Fibroblast of the conjunctiva (primary cell): ENCODE measurements at regions not wholly inside any gene's neighbourhood (a gene's known extent, or its start where the extent isn't known, plus 50 kb on each side); places are given as distances from the start of the nearest gene placed in this dataset.
"Not testable (repeated sequence)": the region's sequence is repeated elsewhere in the genome, so short reads cannot be mapped to it uniquely, and the experiment has no call there.

ENCODE experiments used
- DNase-seq: peaks from one replicate; pipeline ENCODE4 v3.0.0-alpha.2; 2010; ENCODE audit warnings: low read depth

DNA sequence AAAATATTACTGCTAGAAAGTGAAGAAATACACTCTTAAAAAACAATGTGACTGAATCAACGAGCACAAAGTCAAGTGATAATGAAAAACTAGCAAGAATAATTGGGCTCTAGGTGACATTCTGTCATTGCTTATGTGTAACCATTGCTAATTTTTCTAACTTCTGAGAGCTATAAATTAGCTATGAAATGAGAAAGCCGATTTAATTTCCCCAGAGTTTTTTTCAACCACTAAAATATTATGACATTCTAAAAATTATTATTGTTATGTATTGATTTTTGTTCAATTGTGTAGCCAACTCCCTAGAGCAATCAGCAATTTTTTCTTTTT, 458.6 kb upstream of the ATXN8OS start:
- no peak for DNase-seq

DNA sequence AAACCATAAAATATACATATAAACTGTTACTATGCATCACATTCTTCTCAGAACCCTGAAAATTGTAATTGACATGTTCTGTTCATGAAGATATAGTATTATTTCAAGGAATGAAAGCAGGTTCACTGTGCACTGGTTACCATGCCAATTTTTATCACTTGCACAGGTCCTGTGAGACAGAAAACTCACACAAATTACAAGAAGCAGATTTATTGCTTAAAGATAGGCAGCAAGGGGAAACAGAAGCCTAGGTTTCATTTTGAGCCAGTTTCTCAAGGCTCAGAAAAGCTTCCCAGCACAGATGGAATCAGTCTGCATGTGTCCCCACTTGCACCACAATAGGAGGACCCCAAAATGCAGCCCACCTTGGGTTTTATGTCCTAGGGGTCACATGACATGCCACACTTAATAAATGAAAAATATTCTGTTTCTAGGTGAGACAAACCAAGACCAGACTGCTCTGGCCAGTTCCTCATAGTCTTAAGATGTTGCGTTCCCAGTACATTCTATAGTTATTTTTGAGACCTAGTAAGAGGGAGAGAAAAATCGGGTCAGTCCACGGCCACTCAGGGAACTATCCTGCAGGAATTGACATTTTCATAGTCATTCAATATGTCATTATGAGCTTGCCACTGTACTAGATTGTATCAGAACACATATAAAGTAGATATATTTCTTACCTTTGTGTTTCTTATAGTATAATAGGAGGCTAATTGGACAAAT, 459.1 kb upstream of the ATXN8OS start:
- no peak for DNase-seq

DNA sequence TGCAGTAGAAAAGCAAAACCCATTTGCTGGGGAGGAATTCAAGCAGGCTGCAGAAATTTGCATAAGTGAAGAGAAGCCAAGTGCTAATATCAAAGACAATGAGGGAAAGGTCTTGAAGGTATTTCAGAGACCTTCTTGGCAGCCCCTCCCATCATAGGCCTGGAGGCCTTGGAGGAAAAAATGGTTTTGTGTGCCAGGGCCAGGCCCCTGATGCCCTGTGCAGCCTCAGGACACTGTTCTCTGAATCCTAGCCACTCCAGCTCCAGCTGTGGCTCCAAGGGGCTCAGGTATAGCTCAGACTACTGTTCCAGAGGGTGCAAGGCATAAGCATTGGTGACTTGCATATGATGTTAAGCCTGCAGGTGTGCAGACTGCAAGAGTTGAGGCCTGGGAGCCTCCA, 463.2 kb upstream of the ATXN8OS start:
- DNase-seq: no peak

DNA sequence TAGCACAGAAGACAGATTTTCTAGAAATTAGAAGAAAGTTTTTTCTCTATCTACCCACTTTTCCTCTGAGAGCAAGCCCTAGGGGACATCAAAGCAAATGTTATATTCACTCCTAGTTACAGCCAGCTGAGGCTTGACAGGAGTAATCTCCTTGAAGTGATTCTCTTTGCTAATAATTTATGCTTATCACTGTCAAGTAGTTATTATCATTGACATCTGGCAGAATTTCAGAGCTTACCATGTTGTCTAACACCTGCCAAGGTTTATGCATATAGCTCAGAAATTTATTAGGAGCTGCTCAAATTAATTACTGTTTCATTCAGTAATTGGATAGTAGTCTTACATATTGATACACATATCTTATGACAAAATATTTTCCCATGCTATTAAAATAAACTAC, 465.9 kb upstream of the ATXN8OS start:
- DNase-seq: no peak

DNA sequence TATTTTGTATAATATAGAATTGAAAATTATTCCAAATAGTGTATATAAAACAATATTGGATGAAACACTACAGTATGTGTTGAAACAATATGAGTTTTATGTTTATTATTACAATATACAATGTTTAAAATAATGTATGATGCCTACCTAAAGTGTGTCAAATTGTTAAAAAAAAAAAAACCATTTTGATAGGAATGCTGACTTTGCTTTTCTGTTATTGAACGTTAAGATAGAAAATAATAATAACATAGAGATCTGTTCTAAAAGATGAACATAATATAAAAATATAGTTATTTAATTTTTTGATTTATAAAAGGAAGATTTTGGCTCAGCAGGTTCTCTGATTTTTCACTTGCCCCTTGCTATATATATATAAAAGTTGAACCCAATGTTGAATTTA, 474.6 kb upstream of the ATXN8OS start:
- no peak for DNase-seq

DNA sequence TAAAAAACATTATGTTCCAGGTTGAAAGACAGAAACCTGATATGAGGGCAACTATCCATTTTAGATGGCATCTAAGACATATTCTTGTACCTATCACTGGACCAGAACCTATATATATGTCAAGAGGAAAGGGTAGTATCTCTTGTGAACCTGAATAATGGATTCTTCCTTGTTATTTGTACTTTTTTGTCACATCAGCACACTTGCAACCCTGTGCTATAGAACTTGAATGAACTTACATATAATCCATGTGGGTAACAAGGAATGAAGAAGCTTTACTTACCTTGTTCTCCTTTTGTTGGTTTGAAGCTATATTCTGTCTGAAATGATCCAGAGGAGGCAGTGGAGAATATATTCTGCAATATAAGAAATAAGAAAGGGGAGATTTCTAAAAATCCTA, 483.7 kb upstream of the ATXN8OS start:
- DNase-seq: no peak

DNA sequence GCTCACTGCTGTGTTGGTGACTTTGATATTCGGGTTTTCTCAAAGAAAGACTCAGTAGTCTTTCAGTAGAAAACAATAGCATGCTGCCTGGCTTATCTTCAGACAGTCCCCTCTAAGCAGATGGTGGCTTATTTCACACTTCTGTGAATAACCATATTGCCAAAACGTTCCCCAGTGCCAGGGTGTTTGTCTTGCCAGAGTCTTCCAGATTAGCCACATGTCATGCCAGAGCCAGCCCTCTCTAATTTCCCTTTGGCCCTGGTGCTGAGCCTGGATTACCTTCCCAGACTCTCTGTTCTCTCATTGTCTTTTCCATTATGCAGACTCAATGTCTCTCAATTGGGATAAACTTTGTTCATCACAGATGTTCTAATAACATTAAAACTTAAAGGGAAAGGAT, 488.0 kb upstream of the ATXN8OS start:
- DNase-seq: no peak

DNA sequence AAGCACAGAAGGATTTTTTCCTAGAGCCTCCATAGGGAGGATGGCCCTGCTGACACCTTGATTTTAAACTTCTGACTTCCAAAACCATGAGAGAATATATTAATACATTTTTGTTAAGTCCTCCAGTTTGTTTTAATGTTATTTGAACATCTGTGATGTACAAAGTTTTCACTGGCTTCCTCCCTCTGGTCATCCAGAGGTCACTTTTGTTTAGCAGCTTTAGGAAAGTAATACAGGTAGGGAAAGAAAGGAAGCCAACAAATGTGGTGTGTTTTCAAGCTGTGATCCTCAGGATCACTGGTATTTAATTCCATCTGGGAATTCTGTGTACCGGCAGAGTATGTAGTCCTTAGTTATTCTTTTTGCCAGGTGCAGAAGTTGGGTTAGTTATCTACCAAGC, 488.8 kb upstream of the ATXN8OS start:
- no peak for DNase-seq

DNA sequence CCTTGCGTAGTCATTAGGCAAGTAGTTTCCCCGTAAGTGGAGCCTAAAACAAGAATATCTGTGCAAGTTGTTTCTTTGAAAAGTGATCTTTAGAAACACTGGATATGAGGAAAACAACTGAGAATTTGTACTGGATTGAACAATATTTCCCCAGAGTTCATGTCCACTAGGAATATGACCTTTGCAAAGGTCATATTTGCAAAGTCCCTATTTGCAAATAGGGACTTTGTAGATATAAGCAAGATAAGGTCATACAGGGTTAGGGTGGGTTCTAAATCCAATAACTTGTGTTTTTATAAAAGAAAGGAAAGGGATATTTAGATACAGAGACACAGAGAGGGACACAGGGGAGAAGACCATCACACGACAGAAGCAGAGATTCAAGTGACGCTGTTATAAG, 489.2 kb upstream of the ATXN8OS start:
- no peak for DNase-seq

DNA sequence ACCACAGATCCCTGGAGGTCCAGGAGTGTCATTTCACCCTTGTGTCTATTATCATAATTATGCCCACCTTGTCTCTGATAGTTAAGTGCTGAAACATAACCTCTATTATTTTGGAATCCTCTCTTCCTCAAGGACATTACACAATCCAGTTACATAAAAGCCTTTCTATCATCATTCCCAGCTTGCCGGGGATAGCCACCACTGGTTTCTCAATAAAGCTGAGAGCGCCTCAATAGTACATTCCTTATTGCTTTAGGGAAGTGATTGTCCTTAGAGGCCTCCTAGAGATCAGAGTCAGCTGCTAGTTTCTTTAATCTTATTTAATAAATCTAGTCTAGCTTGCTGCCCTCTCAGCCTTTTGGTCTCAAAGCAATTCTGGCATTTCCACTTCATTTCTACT, 490.0 kb upstream of the ATXN8OS start:
- DNase-seq: no peak

DNA sequence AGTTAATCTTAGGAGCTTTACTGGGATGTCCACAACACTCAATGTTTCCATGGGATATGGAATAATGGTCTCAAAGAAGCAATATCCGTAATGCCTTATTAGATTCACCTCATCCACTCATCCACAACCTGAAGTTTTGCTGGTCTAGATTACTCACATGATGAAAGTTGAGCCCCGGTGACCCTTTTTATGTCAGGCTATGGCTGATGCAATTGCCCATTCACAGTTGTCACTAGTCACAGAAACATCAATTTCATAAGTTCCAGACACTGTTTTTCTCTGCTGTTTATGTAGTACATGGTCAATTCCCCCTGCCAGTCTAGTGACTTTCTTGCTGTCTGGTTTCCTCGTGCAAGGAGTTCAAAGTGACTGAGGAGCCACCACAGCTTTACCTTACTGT, 491.2 kb upstream of the ATXN8OS start:
- DNase-seq: no peak

DNA sequence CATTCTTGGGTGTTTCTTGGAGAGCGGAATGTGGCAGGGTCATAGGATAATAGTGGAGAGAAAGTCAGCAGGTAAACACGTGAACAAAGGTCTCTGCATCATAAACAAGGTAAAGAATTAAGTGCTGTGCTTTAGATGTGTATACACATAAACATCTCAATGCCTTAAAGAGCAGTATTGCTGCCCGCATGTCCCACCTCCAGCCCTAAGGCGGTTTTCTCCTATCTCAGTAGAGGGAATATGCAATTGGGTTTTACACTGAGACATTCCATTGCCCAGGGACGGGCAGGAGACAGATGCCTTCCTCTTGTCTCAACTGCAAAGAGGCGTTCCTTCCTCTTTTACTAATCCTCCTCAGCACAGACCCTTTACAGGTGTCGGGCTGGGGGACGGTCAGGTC, 492.6 kb upstream of the ATXN8OS start:
- DNase-seq: not testable (repeated sequence)

DNA sequence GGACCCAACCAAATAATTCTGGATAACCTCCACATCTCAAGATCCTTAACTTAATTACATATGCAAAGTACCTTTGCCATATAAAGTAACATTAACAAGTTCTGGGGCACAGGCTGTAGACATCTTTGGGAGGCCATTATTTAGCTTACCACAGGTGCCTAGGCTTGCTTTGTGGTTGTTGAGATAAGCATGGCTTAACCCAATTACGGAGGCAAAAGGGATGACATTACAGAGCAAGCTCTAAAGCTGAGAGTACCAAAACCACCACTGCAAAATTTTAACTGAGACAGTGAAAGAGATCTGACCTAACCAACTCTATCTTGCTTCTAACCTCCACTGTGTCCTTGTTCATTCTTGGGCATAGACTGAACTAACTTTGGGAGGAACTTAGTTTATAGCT, 502.9 kb upstream of the ATXN8OS start:
- no peak for DNase-seq

DNA sequence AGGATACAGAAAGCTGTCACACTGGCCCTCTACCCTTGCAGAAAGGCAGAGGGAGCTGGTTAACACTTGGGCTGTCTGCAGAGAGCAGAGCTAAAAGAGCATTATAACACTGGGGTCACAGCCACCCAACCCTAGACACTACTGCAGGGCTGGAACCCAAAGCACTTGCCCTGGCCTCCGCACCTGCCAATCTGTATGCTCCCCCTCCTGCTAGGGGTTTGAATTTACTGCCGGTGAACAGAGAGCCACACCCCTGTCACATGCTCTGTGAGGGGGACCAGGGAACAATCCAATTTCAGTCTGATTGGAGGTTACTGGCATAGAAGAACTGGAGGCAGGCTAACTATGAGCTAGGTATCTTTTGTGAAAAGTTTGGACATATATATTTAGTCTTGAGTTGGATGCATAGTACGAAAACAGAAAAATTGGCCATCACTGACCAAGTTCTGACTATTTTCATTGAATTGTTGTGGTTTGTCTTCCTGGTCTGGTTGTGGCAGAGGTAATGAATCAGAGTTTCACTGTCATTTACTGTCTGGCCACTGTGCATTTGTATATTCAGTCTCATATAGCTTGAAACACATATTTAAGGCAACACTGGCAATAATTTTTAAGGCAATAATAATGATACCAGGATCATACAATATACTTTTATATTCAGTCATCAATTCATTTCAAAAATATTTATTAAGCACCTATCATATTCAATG, 504.3 kb upstream of the ATXN8OS start:
- no peak for DNase-seq

DNA sequence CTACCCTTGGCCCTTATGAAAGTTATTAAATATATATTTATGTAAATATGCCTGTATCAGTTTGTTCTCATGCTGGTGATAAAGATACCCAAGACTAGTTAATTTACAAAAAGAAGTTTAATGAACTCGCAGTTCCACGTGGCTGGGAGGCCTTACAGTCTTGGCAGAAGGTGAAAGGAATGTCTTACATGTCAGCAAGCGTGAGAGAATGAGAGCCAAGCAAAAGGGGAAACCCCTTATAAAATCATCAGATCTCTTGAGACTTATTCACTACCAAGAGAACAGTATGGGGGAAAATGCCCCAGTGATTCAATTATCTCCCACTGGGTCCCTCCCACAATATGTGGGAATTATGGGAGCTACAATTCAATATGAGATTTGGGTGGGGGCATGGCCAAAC, 506.0 kb upstream of the ATXN8OS start:
- DNase-seq: no peak

DNA sequence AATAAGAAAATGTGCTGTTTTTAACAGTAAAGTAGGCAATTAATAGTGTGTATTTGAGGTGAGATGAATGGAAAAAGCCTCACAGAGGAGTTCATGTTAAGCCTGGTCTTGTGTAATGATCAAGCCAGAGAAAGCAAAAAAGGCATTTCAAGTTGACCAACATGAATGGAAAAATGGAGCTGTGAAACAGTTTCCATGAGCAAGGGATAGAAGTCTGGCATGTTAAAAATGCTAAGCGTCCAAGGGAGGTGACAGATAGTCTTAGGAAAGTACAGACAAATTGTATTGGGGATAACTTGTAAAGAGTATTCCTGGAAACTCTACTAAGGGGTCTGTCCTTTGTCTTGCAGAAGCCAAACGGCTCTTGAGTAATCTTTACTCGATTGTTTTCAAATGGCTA, 506.8 kb upstream of the ATXN8OS start:
- DNase-seq: no peak

DNA sequence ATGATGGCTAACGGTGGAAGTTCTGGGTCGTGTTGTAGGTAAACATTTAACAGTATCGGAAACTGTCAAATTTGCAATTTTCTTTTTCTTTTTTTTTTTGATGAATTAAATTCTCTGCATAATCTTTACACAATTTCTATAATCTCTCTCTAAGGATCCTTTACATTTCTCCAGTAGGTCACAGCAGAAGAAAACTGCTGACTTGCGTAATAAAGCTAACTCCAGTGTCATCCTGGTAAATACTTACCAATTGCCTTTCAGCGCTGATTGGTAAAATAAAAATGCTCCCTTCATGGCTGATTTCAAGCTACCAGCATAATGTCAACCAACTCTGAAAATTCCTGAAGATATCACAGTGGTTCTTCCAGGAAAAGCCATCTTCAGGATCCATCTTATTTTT, 510.5 kb upstream of the ATXN8OS start:
- no peak for DNase-seq

DNA sequence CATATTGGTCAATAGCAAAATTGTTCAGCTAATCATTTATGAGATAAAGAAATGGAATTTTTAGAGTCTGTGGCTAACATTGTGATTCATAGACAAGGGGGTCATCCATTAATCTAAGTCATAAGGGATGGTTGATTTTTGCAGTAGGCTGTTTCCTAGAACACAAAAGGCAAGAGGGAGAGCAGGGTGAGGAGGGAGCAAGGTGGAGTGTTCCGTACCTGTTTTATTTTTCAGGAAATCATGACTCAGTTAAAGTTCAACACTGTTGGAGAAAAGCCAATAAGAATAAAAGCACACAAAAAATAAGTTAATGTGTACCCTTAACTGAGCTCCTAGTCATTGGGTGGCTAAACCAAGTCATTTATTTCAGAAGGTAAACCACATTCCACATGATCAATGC, 512.4 kb upstream of the ATXN8OS start:
- no peak for DNase-seq

DNA sequence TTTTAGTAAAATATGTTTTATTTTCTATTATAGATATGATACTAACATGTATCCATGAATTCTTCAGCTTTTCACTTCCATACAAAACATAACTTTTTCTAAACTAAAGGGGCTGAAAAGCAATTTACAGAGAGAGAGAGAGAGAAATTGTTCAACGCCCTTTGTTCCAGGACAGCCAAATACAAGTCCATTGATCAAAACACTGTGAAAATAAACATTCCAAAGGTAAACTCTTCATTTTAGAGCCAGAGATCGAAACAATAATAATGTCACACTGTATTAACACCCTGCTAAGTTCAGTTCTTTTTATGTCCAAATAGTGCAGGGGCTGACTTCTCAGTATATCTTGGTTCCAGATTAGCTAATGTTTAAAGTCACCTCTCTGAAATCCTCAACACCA, 516.2 kb upstream of the ATXN8OS start:
- no peak for DNase-seq

DNA sequence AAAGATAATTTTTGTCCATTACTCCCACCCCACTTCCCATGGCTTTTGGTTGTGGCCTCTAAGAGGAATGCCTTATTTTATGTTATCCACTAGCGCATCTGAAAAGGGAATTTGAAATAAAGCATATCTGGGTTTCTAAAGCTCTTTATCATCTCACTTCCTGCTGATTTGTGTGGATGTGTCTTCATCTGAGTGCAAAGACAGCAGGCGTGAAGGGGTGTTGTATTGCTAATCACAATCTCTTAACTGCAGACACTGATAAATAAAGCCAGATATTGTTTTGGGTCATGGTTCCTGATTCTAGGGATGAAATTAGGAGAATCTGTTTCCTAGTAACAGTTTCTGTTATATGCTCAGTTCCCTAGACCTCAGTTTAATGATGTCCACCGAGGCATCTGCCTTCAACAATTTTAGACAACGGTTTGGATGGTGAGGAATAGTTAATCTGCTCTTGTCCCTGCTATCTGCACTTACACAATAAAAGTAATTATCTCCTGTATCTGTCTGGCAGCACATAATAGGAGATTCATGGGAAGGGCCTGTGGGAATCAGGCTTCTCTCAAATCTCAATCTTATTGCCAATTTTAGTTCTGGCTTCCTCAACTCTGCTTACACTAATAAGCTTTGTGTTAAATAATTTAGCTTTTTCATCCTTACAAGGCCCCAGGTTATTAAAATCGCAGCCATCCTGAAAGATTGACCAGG, 517.9 kb upstream of the ATXN8OS start:
- no peak for DNase-seq

DNA sequence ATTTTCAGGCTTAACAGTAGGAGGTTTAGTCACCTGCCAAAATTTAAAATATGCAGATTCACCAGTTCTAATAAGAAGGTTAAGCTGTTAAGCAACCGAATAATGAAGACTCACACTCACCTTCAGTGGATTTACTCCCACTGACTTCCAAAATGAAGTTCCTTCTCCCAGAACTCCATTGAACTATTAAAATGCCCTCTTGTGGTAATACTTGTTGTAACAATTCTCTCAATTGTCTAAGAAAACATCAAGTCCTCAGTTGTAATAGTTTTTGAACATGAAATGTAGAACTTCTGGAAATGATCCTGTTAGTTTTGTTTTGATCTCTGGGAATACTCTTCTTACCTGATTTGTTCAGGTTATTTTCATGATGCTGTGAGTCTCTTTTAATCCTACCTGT, 522.0 kb upstream of the ATXN8OS start:
- no peak for DNase-seq

DNA sequence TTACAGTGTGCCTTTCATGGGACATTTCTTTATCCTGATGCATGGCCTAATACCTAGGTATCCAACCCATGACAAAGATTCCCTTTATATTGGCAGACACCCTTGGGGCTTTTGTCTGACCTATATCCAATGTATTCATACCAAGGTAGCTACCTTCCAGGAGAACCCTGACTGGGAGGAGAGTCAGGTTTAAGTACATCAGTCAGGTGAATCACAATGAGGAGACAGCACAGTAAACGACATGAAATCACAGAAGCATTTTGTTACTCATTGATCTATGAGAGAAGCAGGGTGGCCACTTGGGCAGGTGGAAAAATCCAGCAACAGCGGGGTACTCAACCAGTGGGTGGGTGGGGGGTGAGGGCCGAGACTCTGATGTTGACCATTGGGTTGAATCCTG, 527.4 kb upstream of the ATXN8OS start:
- no peak for DNase-seq

DNA sequence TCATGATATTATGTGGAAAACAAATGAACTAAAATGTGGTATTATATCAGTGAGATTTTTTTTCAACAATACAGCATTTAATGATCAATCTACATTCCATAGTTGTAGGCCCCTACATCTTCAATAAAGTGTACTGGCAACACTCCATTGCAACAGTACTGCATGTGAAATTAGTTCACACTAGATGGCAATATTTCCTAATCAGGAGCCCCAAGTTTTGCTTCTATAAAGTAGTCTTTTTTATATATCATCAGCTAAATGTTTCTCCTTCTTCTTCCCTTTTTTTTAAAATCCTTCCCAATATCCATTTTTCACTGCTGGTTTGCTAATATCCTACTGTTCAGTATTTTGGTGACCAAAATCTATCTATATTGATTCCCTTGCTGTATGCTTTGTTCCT, 528.3 kb upstream of the ATXN8OS start:
- no peak for DNase-seq
